Activated CD4-positive, alpha-beta T cell treated with anti-CD3 and anti-CD28 coated beads, Interleukin-2, amount 50 U/mL, for 48 hours (primary cell): ENCODE measurements at regions not wholly inside any gene's neighbourhood (a gene's known extent, or its start where the extent isn't known, plus 50 kb on each side); places are given as distances from the start of the nearest gene placed in this dataset.

ENCODE experiments used
- DNase-seq, 2 experiments: peaks; one replicate each; pipeline ENCODE4 v3.0.0-alpha.2; 2020

GRCh38 chr22:27614006-27614649, 187.4 kb downstream of the MN1 start:
- no peak for DNase-seq

GRCh38 chr22:27614650-27615007, 186.9 kb downstream of the MN1 start:
- DNase-seq: no peak

GRCh38 chr22:27615408-27615807, 186.1 kb downstream of the MN1 start:
- DNase-seq: no peak

GRCh38 chr22:27616033-27616432, 185.5 kb downstream of the MN1 start:
- no peak for DNase-seq

GRCh38 chr22:27617214-27617881, 184.2 kb downstream of the MN1 start:
- DNase-seq: no peak

- no peak for DNase-seq
These were observed 181.0 kb downstream of the MN1 start for GRCh38 chr22:27620367-27621154.

- no peak for DNase-seq
These were observed 180.0 kb downstream of the MN1 start for GRCh38 chr22:27621486-27622070.

GRCh38 chr22:27624042-27624441, 177.5 kb downstream of the MN1 start:
- DNase-seq: no peak

GRCh38 chr22:27624705-27625104, 176.9 kb downstream of the MN1 start:
- no peak for DNase-seq

GRCh38 chr22:27625769-27626674, 175.5 kb downstream of the MN1 start:
- DNase-seq: no peak

- DNase-seq: no peak
These were observed 174.7 kb downstream of the MN1 start for GRCh38 chr22:27626675-27627443.

GRCh38 chr22:27627444-27627833, 174.1 kb downstream of the MN1 start:
- no peak for DNase-seq

GRCh38 chr22:27627901-27628300, 173.7 kb downstream of the MN1 start:
- DNase-seq: no peak

GRCh38 chr22:27628341-27628740, 173.2 kb downstream of the MN1 start:
- no peak for DNase-seq

GRCh38 chr22:27628891-27629631, 172.5 kb downstream of the MN1 start:
- DNase-seq: no peak

GRCh38 chr22:27629908-27630673, 171.5 kb downstream of the MN1 start:
- no peak for DNase-seq

GRCh38 chr22:27630754-27631153, 170.8 kb downstream of the MN1 start:
- no peak for DNase-seq

GRCh38 chr22:27631641-27632040, 169.9 kb downstream of the MN1 start:
- DNase-seq: no peak

GRCh38 chr22:27632451-27633295, 168.9 kb downstream of the MN1 start:
- no peak for DNase-seq
